Neuronal stem cell (in vitro differentiated cells): ENCODE measurements at regions not wholly inside any gene's neighbourhood (a gene's known extent, or its start where the extent isn't known, plus 50 kb on each side); places are given as distances from the start of the nearest gene placed in this dataset.
"Not testable (repeated sequence)": the region's sequence is repeated elsewhere in the genome, so short reads cannot be mapped to it uniquely, and the experiment has no call there.

ENCODE experiments used
- DNase-seq: peaks from one replicate; pipeline ENCODE4 v3.0.0-alpha.2; 2013; ENCODE audit warnings: low spot score
- H2AFZ ChIP-seq: one replicate; pipeline ENCODE4 v1.6.1; 2013; ENCODE audit warnings: mild to moderate bottlenecking, low read length, inconsistent platforms
- H2AK5ac ChIP-seq: 2 replicates; pipeline ENCODE4 v1.6.1; 2013; ENCODE audit warnings: low read depth, mild to moderate bottlenecking, inconsistent platforms, low read length, moderate library complexity, mixed read lengths
- H2BK120ac ChIP-seq: 2 replicates; pipeline ENCODE4 v1.6.1; 2013; ENCODE audit warnings: low read depth, mild to moderate bottlenecking, inconsistent platforms, low read length, moderate library complexity, mixed read lengths
- H2BK12ac ChIP-seq: one replicate; pipeline ENCODE4 v1.6.1; 2013; ENCODE audit warnings: low read length, inconsistent platforms
- H2BK15ac ChIP-seq: 2 replicates; pipeline ENCODE4 v1.6.1; 2013; ENCODE audit warnings: mild to moderate bottlenecking, low read length, inconsistent platforms, mixed read lengths
- H2BK5ac ChIP-seq: one replicate; pipeline ENCODE4 v1.6.1; 2013; ENCODE audit warnings: inconsistent platforms, mild to moderate bottlenecking, low read length, moderate library complexity
- H3K14ac ChIP-seq: one replicate; pipeline ENCODE4 v1.6.1; 2013; ENCODE audit warnings: low read length, inconsistent platforms
- H3K18ac ChIP-seq: 2 replicates; pipeline ENCODE4 v1.6.1; 2013; ENCODE audit warnings: low read length, inconsistent platforms
- H3K23ac ChIP-seq: 2 replicates; pipeline ENCODE4 v1.6.1; 2013; ENCODE audit warnings: low read depth, mild to moderate bottlenecking, mixed read lengths, low read length, inconsistent platforms; ENCODE audit not compliant: poor library complexity
- H3K27ac ChIP-seq: replicated peaks from 3 replicates; pipeline ENCODE4 v1.5.1; 2013; ENCODE audit warnings: low read length, inconsistent platforms
- H3K27me3 ChIP-seq, 3 experiments: 2 replicates each; pipeline ENCODE4 v1.6.1; 2013; ENCODE audit warnings: low read length in 3 of 3, mild to moderate bottlenecking in 2 of 3, inconsistent platforms in 1 of 3, low read depth in 1 of 3, mixed read lengths in 1 of 3, moderate library complexity in 1 of 3; ENCODE audit not compliant: control insufficient read depth in 3 of 3, insufficient read depth in 3 of 3
- H3K36me3 ChIP-seq, 2 donors: replicated peaks in 1 of 2; 2 replicates each; pipeline ENCODE4 v1.6.1; 2013; ENCODE audit warnings: low read length in 2 of 2; ENCODE audit not compliant: control insufficient read depth in 2 of 2, insufficient read depth in 2 of 2
- H3K4ac ChIP-seq: 2 replicates; pipeline ENCODE4 v1.6.1; 2013; ENCODE audit warnings: inconsistent platforms, mild to moderate bottlenecking, low read length, moderate library complexity
- H3K4me1 ChIP-seq, 2 donors: 1 replicate in 1 of 2; 2 replicates in 1 of 2; pipeline ENCODE4 v1.6.1; 2013; ENCODE audit warnings: low read length in 2 of 2, low read depth in 1 of 2; ENCODE audit not compliant: control insufficient read depth in 2 of 2, insufficient read depth in 1 of 2
- H3K4me2 ChIP-seq: one replicate; pipeline ENCODE4 v1.6.1; 2013; ENCODE audit warnings: mild to moderate bottlenecking, low read length, inconsistent platforms; ENCODE audit not compliant: insufficient read depth, poor library complexity, severe bottlenecking
- H3K4me3 ChIP-seq, 2 donors: 2 replicates each; pipeline ENCODE4 v1.5.1; 2013; ENCODE audit warnings: low read length in 2 of 2, mild to moderate bottlenecking in 2 of 2, inconsistent platforms in 1 of 2, moderate library complexity in 1 of 2
- H3K79me1 ChIP-seq: one replicate; pipeline ENCODE4 v1.6.1; 2013; ENCODE audit warnings: low read depth, mild to moderate bottlenecking, inconsistent platforms, low read length, moderate library complexity
- H3K9ac ChIP-seq: one replicate; pipeline ENCODE4 v1.6.1; 2013; ENCODE audit warnings: mild to moderate bottlenecking, low read depth, low read length, inconsistent platforms; ENCODE audit not compliant: poor library complexity
- H3K9me3 ChIP-seq, 2 donors: replicated peaks in 1 of 2; 2 replicates each; pipeline versions ENCODE3 to v1.6.1; 2013; ENCODE audit warnings: low read length in 2 of 2, mild to moderate bottlenecking in 2 of 2, inconsistent platforms in 1 of 2, low read depth in 1 of 2, mixed read lengths in 1 of 2, moderate library complexity in 1 of 2; ENCODE audit not compliant: control insufficient read depth in 2 of 2, insufficient read depth in 1 of 2
- H4K8ac ChIP-seq: one replicate; pipeline ENCODE4 v1.6.1; 2013; ENCODE audit warnings: low read depth, mild to moderate bottlenecking, inconsistent platforms, low read length, moderate library complexity
- H4K91ac ChIP-seq: one replicate; pipeline ENCODE4 v1.6.1; 2013; ENCODE audit warnings: low read length, low read depth, mild to moderate bottlenecking, inconsistent platforms; ENCODE audit not compliant: poor library complexity
- WGBS, 2 donors: extraction: QIAGEN DNeasy Blood & Tissue Kit; methylation state at CpG; one replicate each; pipeline ENCODE4 v1.1.7; 2013; ENCODE audit warnings: missing lambda C conversion rate in 2 of 2, mixed read lengths in 1 of 2; ENCODE audit not compliant: insufficient read length in 2 of 2, insufficient replicate concordance in 1 of 2; ENCODE audit errors: extremely low coverage in 2 of 2; 5-methylcytosine and 5-hydroxymethylcytosine counted together

GRCh38 chrX:115357326-115358120 is 68.0 kb downstream of the LUZP4 start:
- no peak overlapping the region for H3K9ac ChIP-seq
- H2BK120ac ChIP-seq: no peak overlapping the region
- no peak overlapping the region for H2AFZ ChIP-seq
- no peaks in the 10 kb centered on the region for H3K4me1 ChIP-seq
- H3K14ac ChIP-seq: no peak overlapping the region
- H3K4me2 ChIP-seq: no peak overlapping the region
- no peaks in the 10 kb centered on the region for H3K9me3 ChIP-seq
- H4K91ac ChIP-seq: no peak overlapping the region
- no peak overlapping the region for H3K18ac ChIP-seq
- no peak overlapping the region for H2BK12ac ChIP-seq
- no peak overlapping the region for H3K23ac ChIP-seq
- no peaks in the 10 kb centered on the region for H3K36me3 ChIP-seq
- peaks cover 0 to 8% (median 0%) of the 10 kb centered on the region in 3 experiments for H3K27me3 ChIP-seq
- DNase-seq: no peak
- no peak overlapping the region for H2BK5ac ChIP-seq
- H3K4me3 ChIP-seq: no peak overlapping the region
- WGBS, 2 donors: no CpG with 5 or more reads among the region's 3 CpGs
- H3K79me1 ChIP-seq: no peaks in the 10 kb centered on the region
- H3K27ac ChIP-seq: no peak overlapping the region
- H2AK5ac ChIP-seq: no peak overlapping the region
- H4K8ac ChIP-seq: no peak overlapping the region
- H3K4ac ChIP-seq: no peak overlapping the region
- no peak overlapping the region for H2BK15ac ChIP-seq

- DNase-seq: not testable (repeated sequence)
Observed at GRCh38 chrX:115359508-115359907, 70.0 kb downstream of the LUZP4 start.

GRCh38 chrX:115360220-115360781 is 70.8 kb downstream of the LUZP4 start:
- Histone ChIP-seq H2AFZ (no peak overlapping the region), H2BK12ac (no peak overlapping the region), H3K4me3 (no peak overlapping the region), H2BK5ac (no peak overlapping the region), H3K36me3 (no peaks in the 10 kb centered on the region), H2BK120ac (no peak overlapping the region), H3K18ac (no peak overlapping the region), H3K23ac (no peak overlapping the region), H3K27ac (no peak overlapping the region), H4K8ac (no peak overlapping the region), H2BK15ac (no peak overlapping the region), H2AK5ac (no peak overlapping the region), H3K27me3 (peaks cover 0 to 8% (median 0%) of the 10 kb centered on the region in 3 experiments), H3K4me1 (peaks cover 1 to 7% of the 10 kb centered on the region in 2 donors), H3K9me3 (no peaks in the 10 kb centered on the region), H4K91ac (no peak overlapping the region), H3K14ac (no peak overlapping the region), H3K79me1 (no peaks in the 10 kb centered on the region), H3K4ac (no peak overlapping the region), H3K4me2 (no peak overlapping the region), H3K9ac (no peak overlapping the region)
- DNase-seq: no peak
- no CpG with 5 or more reads among the region's 2 CpGs for WGBS, 2 donors

More at GRCh38 chrX:115359508-115359907, 70.0 kb downstream of the LUZP4 start:
- H3K4me2 ChIP-seq, H2BK12ac ChIP-seq, H4K8ac ChIP-seq, H3K36me3 ChIP-seq, H3K27me3 ChIP-seq, H2BK5ac ChIP-seq, H2AK5ac ChIP-seq, H2BK15ac ChIP-seq, H3K27ac ChIP-seq, H2BK120ac ChIP-seq, H2AFZ ChIP-seq, H3K9me3 ChIP-seq, H3K4ac ChIP-seq, H3K4me3 ChIP-seq, H3K79me1 ChIP-seq, H3K14ac ChIP-seq, H4K91ac ChIP-seq, H3K23ac ChIP-seq, H3K9ac ChIP-seq, H3K18ac ChIP-seq, H3K4me1 ChIP-seq: not testable (repeated sequence)
- WGBS, 2 donors: no CpG with 5 or more reads among the region's 7 CpGs

GRCh38 chrX:115362334-115363095 is 73.0 kb downstream of the LUZP4 start:
- H4K91ac ChIP-seq: no peak overlapping the region
- no peak overlapping the region for H3K23ac ChIP-seq
- no peak for DNase-seq
- no peak overlapping the region for H2BK120ac ChIP-seq
- H2AFZ ChIP-seq: no peak overlapping the region
- H3K18ac ChIP-seq: no peak overlapping the region
- H3K79me1 ChIP-seq: no peaks in the 10 kb centered on the region
- no peak overlapping the region for H3K4me2 ChIP-seq
- no peak overlapping the region for H3K9ac ChIP-seq
- H3K4me3 ChIP-seq: no peak overlapping the region
- no peak overlapping the region for H4K8ac ChIP-seq
- no peaks in the 10 kb centered on the region for H3K9me3 ChIP-seq
- no peak overlapping the region for H3K14ac ChIP-seq
- peaks cover 3 to 7% of the 10 kb centered on the region in 2 donors for H3K4me1 ChIP-seq
- H2BK12ac ChIP-seq: no peak overlapping the region
- peaks cover 0 to 3% (median 0%) of the 10 kb centered on the region in 3 experiments for H3K27me3 ChIP-seq
- H2AK5ac ChIP-seq: no peak overlapping the region
- no CpG with 5 or more reads among the region's 18 CpGs for WGBS, 2 donors
- H2BK15ac ChIP-seq: no peak overlapping the region
- H3K4ac ChIP-seq: no peak overlapping the region
- no peak overlapping the region for H3K27ac ChIP-seq
- H2BK5ac ChIP-seq: no peak overlapping the region
- no peaks in the 10 kb centered on the region for H3K36me3 ChIP-seq
